ENCODE measurements at regions not wholly inside any gene's neighbourhood (a gene's known extent, or its start where the extent isn't known, plus 50 kb on each side); places are given as distances from the start of the nearest gene placed in this dataset.

GRCh38 chr11:16474659-16475058 lies 118.3 kb upstream of the SOX6 start:
- Histone ChIP-seq H3K36me3 (ENCODE audit: control insufficient read depth in 1 of 2, insufficient read depth in 2 of 2, low read length in 2 of 2) (no peaks in the 10 kb centered on the region), H3K9me2 (ENCODE audit: insufficient read depth) (no peaks in the 10 kb centered on the region), H3K27me3 (ENCODE audit: insufficient read depth, low read length) (peaks cover 15% of the 10 kb centered on the region), H3K4me1 (ENCODE audit: control insufficient read depth in 1 of 2, insufficient read depth in 2 of 2, low read length in 2 of 2) (no peaks in the 10 kb centered on the region), H4K20me1 (ENCODE audit: insufficient read depth) (no peaks in the 10 kb centered on the region), H3K27ac (ENCODE audit: low read depth, low read length) (no peak overlapping the region), H3K9ac (ENCODE audit: low read length) (no peak overlapping the region), H3K4me3 (replicated peaks in 1 of 2; ENCODE audit: low read depth in 1 of 2, low read length in 2 of 2) (no peak overlapping the region), H3K79me2 (ENCODE audit: insufficient read depth, low read length) (no peaks in the 10 kb centered on the region), H3K9me3 (ENCODE audit: control insufficient read depth in 1 of 2, insufficient read depth in 1 of 2, low read depth in 1 of 2, low read length in 2 of 2) (no peaks in the 10 kb centered on the region), H2AFZ (ENCODE audit: low read depth, low read length, poor library complexity, severe bottlenecking) (no peak overlapping the region), H3K4me2 (ENCODE audit: low read length) (no peak overlapping the region)
- TF ChIP-seq SP1 (IDR thresholded peaks at IDR 0.05; ENCODE audit: low read depth) (no peak), ATF3 (IDR thresholded peaks at IDR 0.05) (no peak), FOSL1 (IDR thresholded peaks at IDR 0.05; ENCODE audit: low read depth) (no peak), EZH2phosphoT487 (IDR thresholded peaks at IDR 0.05; ENCODE audit: borderline replicate concordance) (no peak), CBX3 (IDR thresholded peaks at IDR 0.05; ENCODE audit: low read depth) (no peak), EZH2 (IDR thresholded peaks at IDR 0.05) (no peak)
- ChIA-PET CTCF (no interaction called here), RAD21 (ENCODE audit: low non-redundant PET in 1 of 2, low total read pairs in 2 of 2, uncharacterized antibody in 2 of 2, unreplicated experiment in 2 of 2) (no interaction called here), POLR2A (no interaction called here)
- ATAC-seq (no peak), DNase-seq (ENCODE audit: low read depth, low spot score) (no peak)
- BruUV-seq (replicated peaks), result no TSS peak
- intact Hi-C loops (cut with micrococcal nuclease), result no loop called here

GRCh38 chr11:16469968-16470367 lies 113.6 kb upstream of the SOX6 start:
- Histone ChIP-seq H3K27me3 (ENCODE audit: insufficient read depth, low read length) (peaks cover 22% of the 10 kb centered on the region), H3K4me1 (ENCODE audit: control insufficient read depth in 1 of 2, insufficient read depth in 2 of 2, low read length in 2 of 2) (no peaks in the 10 kb centered on the region), H3K79me2 (ENCODE audit: insufficient read depth, low read length) (no peaks in the 10 kb centered on the region), H3K36me3 (ENCODE audit: control insufficient read depth in 1 of 2, insufficient read depth in 2 of 2, low read length in 2 of 2) (no peaks in the 10 kb centered on the region), H3K9me2 (ENCODE audit: insufficient read depth) (no peaks in the 10 kb centered on the region), H3K4me3 (replicated peaks in 1 of 2; ENCODE audit: low read depth in 1 of 2, low read length in 2 of 2) (no peak overlapping the region), H3K27ac (ENCODE audit: low read depth, low read length) (no peak overlapping the region), H3K9ac (ENCODE audit: low read length) (no peak overlapping the region), H2AFZ (ENCODE audit: low read depth, low read length, poor library complexity, severe bottlenecking) (no peak overlapping the region), H4K20me1 (ENCODE audit: insufficient read depth) (no peaks in the 10 kb centered on the region), H3K9me3 (ENCODE audit: control insufficient read depth in 1 of 2, insufficient read depth in 1 of 2, low read depth in 1 of 2, low read length in 2 of 2) (no peaks in the 10 kb centered on the region), H3K4me2 (ENCODE audit: low read length) (no peak overlapping the region)
- ChIA-PET POLR2A (no interaction called here), CTCF (no interaction called here), RAD21 (ENCODE audit: low non-redundant PET in 1 of 2, low total read pairs in 2 of 2, uncharacterized antibody in 2 of 2, unreplicated experiment in 2 of 2) (no interaction called here)
- no peak for ATAC-seq
- no peak for DNase-seq (ENCODE audit: low read depth, low spot score)
- intact Hi-C loops (cut with micrococcal nuclease), result no loop called here
- no TSS peak for BruUV-seq (replicated peaks)
- TF ChIP-seq JUND (IDR thresholded peaks at IDR 0.05) (no peak), SIN3A (IDR thresholded peaks at IDR 0.05; ENCODE audit: low read depth) (no peak), CEBPB (IDR thresholded peaks at IDR 0.05; ENCODE audit: low read depth) (no peak), CBX3 (IDR thresholded peaks at IDR 0.05; ENCODE audit: low read depth) (no peak), RAD21 (IDR thresholded peaks at IDR 0.05; ENCODE audit: low read depth) (no peak), POLR2A (IDR thresholded peaks at IDR 0.05; ENCODE audit: borderline replicate concordance, extremely low read depth, insufficient read depth, insufficient read length) (no peak), EZH2 (IDR thresholded peaks at IDR 0.05) (no peak), YY1 (IDR thresholded peaks at IDR 0.05; ENCODE audit: extremely low read depth, insufficient replicate concordance, low read depth, low read length) (no peak), ELF1 (IDR thresholded peaks at IDR 0.05; ENCODE audit: borderline replicate concordance, low read depth) (no peak), REST (IDR thresholded peaks at IDR 0.05; ENCODE audit: low read depth) (no peak), ZBTB33 (IDR thresholded peaks at IDR 0.05; ENCODE audit: extremely low read depth, insufficient replicate concordance, low read length) (no peak), FOSL1 (IDR thresholded peaks at IDR 0.05; ENCODE audit: low read depth) (no peak)

Measured in HCT116 (cell line).